ENCODE measurements at regions not wholly inside any gene's neighbourhood (a gene's known extent, or its start where the extent isn't known, plus 50 kb on each side); places are given as distances from the start of the nearest gene placed in this dataset.

GRCh38 chr2:173822889-173823542 is 142.2 kb downstream of the SP3 start:
- Histone ChIP-seq H3K36me3 (no peaks in the 10 kb centered on the region), H3K9me3 (no peaks in the 10 kb centered on the region), H3K4me1 (no peaks in the 10 kb centered on the region), H3K27ac (no peak overlapping the region), H3K4me3 (no peak overlapping the region), H3K27me3 (no peaks in the 10 kb centered on the region)
- TF ChIP-seq POLR2A (IDR thresholded peaks at IDR 0.05) (no peak), CTCF (IDR thresholded peaks at IDR 0.05) (no peak)
- no peak for DNase-seq

- no peak overlapping the region for H3K27ac ChIP-seq
- no peaks in the 10 kb centered on the region for H3K36me3 ChIP-seq
- no peak for DNase-seq
- no peaks in the 10 kb centered on the region for H3K9me3 ChIP-seq
- no peaks in the 10 kb centered on the region for H3K4me1 ChIP-seq
- H3K27me3 ChIP-seq: no peaks in the 10 kb centered on the region
- no peak for TF ChIP-seq CTCF (IDR thresholded peaks at IDR 0.05)
- TF ChIP-seq POLR2A (IDR thresholded peaks at IDR 0.05): no peak
- H3K4me3 ChIP-seq: no peak overlapping the region
Measured at GRCh38 chr2:173823543-173823939, 141.6 kb downstream of the SP3 start.

GRCh38 chr2:173828189-173829142 is 136.7 kb downstream of the SP3 start:
- no peak overlapping the region for H3K27ac ChIP-seq
- DNase-seq: no peak
- no peaks in the 10 kb centered on the region for H3K9me3 ChIP-seq
- TF ChIP-seq CTCF (IDR thresholded peaks at IDR 0.05): no peak
- no peak for TF ChIP-seq POLR2A (IDR thresholded peaks at IDR 0.05)
- H3K36me3 ChIP-seq: no peaks in the 10 kb centered on the region
- no peak overlapping the region for H3K4me3 ChIP-seq
- H3K27me3 ChIP-seq: no peaks in the 10 kb centered on the region
- no peaks in the 10 kb centered on the region for H3K4me1 ChIP-seq

GRCh38 chr2:173829727-173830126 is 135.4 kb downstream of the SP3 start:
- TF ChIP-seq POLR2A (IDR thresholded peaks at IDR 0.05) (no peak), CTCF (IDR thresholded peaks at IDR 0.05) (no peak)
- H3K4me3 ChIP-seq: no peak overlapping the region
- no peak for DNase-seq
- H3K9me3 ChIP-seq: no peaks in the 10 kb centered on the region
- H3K27me3 ChIP-seq: no peaks in the 10 kb centered on the region
- H3K27ac ChIP-seq: no peak overlapping the region
- H3K4me1 ChIP-seq: no peaks in the 10 kb centered on the region
- H3K36me3 ChIP-seq: no peaks in the 10 kb centered on the region

- H3K27ac ChIP-seq: no peak overlapping the region
- no peak for DNase-seq
- TF ChIP-seq POLR2A (IDR thresholded peaks at IDR 0.05) (no peak), CTCF (IDR thresholded peaks at IDR 0.05) (no peak)
- H3K4me1 ChIP-seq: no peaks in the 10 kb centered on the region
- H3K9me3 ChIP-seq: no peaks in the 10 kb centered on the region
- H3K36me3 ChIP-seq: no peaks in the 10 kb centered on the region
- H3K27me3 ChIP-seq: no peaks in the 10 kb centered on the region
- no peak overlapping the region for H3K4me3 ChIP-seq
Measured at GRCh38 chr2:173830170-173830569, 135.0 kb downstream of the SP3 start.
